Activated CD8-positive, alpha-beta T cell treated with anti-CD3 and anti-CD28 coated beads for 36 hours (primary cell): ENCODE measurements at regions not wholly inside any gene's neighbourhood (a gene's known extent, or its start where the extent isn't known, plus 50 kb on each side); places are given as distances from the start of the nearest gene placed in this dataset.

ENCODE experiments used
- ATAC-seq: fragments of 200-7000 bp; cut with Tn5 transposase; one replicate; pipeline ENCODE4 v1.10.0; 2021; ENCODE audit warnings: mild to moderate bottlenecking, moderate library complexity
- CTCF ChIA-PET: fragments of 350-600 bp; sonication (Branson Sonifier 250); formaldehyde crosslinking; loops from one replicate; lab custom pipeline; 2021; ENCODE audit warnings: antibody characterized with exemption; lab: Charles Lee
- POLR2A ChIA-PET: fragments of 350-600 bp; sonication (Branson Sonifier 250); formaldehyde crosslinking; loops from one replicate; lab custom pipeline; 2021; ENCODE audit warnings: antibody characterized with exemption; lab: Charles Lee
- DNase-seq: peaks from one replicate; pipeline ENCODE4 v3.0.0-alpha.2; 2020
- H3K27ac Mint-ChIP-seq: one replicate; pipeline ENCODE4 v1.8.0; 2021; ENCODE audit warnings: mild to moderate bottlenecking, mixed read lengths
- H3K27me3 Mint-ChIP-seq: one replicate; pipeline ENCODE4 v1.8.0; 2021; ENCODE audit warnings: mixed read lengths
- H3K36me3 Mint-ChIP-seq: one replicate; pipeline ENCODE4 v1.8.0; 2021; ENCODE audit warnings: low read depth, mixed read lengths
- H3K4me1 Mint-ChIP-seq: one replicate; pipeline ENCODE4 v1.8.0; 2021; ENCODE audit warnings: low read depth, mixed read lengths
- H3K4me3 Mint-ChIP-seq: one replicate; pipeline ENCODE4 v1.8.0; 2021; ENCODE audit warnings: mild to moderate bottlenecking, moderate library complexity, mixed read lengths
- H3K9me3 Mint-ChIP-seq: one replicate; pipeline ENCODE4 v1.8.0; 2021; ENCODE audit warnings: mixed read lengths
- intact Hi-C: fragments of 100-400 bp; cut with micrococcal nuclease; formaldehyde crosslinking; loops from one replicate; pipeline ENCODE4 v1.10.0; 2022
- TF ChIP-seq, protein P1 (sequence below): fragments of 200-600 bp; IDR thresholded peaks from one replicate; pipeline ENCODE4 v1.8.0; 2022; ENCODE audit warnings: antibody characterized with exemption, mild to moderate bottlenecking

DNA sequence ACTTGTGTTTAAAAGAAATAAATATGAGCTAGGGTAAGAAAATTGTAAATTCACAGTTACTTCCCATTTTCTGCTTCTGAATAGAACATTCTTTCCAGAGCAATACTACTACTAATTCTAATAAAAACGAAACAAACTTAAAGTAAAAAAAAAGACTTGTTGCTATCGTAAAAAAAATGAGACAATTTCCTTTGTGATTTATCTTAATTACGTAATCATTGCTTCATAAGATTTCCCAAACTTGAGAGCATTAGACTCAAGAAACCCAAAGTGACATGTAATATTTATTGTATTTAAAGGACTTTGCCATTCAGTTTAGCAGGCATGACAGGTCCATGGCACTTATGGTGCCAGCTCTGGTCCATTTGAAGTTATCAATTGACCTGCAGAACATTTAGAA, 153.8 kb downstream of the AQP4 start:
- ChIA-PET POLR2A (no interaction called here), CTCF (no interaction called here)
- intact Hi-C loops, result no loop called here
- Mint-ChIP-seq H3K27me3 (peaks cover 4% of the 10 kb centered on the region), H3K36me3 (no peaks in the 10 kb centered on the region), H3K27ac (no peak overlapping the region), H3K9me3 (no peaks in the 10 kb centered on the region), H3K4me1 (peaks cover 7% of the 10 kb centered on the region), H3K4me3 (no peak overlapping the region)
- DNase-seq (no peak), ATAC-seq (no peak)
- TF ChIP-seq, protein P1, sequence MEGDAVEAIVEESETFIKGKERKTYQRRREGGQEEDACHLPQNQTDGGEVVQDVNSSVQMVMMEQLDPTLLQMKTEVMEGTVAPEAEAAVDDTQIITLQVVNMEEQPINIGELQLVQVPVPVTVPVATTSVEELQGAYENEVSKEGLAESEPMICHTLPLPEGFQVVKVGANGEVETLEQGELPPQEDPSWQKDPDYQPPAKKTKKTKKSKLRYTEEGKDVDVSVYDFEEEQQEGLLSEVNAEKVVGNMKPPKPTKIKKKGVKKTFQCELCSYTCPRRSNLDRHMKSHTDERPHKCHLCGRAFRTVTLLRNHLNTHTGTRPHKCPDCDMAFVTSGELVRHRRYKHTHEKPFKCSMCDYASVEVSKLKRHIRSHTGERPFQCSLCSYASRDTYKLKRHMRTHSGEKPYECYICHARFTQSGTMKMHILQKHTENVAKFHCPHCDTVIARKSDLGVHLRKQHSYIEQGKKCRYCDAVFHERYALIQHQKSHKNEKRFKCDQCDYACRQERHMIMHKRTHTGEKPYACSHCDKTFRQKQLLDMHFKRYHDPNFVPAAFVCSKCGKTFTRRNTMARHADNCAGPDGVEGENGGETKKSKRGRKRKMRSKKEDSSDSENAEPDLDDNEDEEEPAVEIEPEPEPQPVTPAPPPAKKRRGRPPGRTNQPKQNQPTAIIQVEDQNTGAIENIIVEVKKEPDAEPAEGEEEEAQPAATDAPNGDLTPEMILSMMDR, result no peak

DNA sequence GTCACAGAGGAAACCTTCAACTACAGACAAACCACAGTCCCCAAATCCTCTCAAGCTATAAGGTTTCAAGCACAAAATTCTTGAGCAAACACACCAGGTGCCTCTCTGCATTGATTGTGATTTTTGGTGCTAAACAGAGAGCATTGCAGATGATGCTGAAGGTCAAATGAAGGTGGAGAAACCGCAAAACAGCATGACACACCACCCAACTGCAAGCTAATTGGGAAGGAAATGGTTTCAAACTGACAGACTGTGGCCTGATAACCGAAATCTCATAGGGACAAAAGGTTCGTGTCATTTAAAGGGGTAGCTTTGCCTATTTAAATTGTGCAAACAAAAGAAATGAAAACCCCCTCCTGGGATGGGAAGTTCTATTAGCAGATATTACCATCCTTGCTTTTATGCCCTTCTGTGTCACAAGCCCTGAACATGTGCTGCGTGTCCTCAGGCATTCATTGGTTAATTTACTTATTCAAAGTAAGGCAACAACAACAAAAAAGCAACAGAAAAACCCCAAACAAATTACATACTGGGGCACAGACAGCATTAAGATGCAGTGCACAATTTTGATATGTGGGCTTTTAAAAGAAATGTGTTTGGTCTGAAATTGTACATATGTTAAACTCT, 154.9 kb downstream of the AQP4 start:
- ChIA-PET CTCF (no interaction called here), POLR2A (no interaction called here)
- intact Hi-C loops, result no loop called here
- H3K27me3 Mint-ChIP-seq, result peaks cover 4% of the 10 kb centered on the region
- DNase-seq (peak; percentile 34), ATAC-seq (peak; percentile 45)
- H3K9me3 Mint-ChIP-seq, result no peaks in the 10 kb centered on the region
- H3K36me3 Mint-ChIP-seq, result no peaks in the 10 kb centered on the region
- H3K27ac Mint-ChIP-seq, result no peak overlapping the region
- H3K4me3 Mint-ChIP-seq, result no peak overlapping the region
- TF ChIP-seq, protein P1, result no peak
- peaks cover 7% of the 10 kb centered on the region for H3K4me1 Mint-ChIP-seq

DNA sequence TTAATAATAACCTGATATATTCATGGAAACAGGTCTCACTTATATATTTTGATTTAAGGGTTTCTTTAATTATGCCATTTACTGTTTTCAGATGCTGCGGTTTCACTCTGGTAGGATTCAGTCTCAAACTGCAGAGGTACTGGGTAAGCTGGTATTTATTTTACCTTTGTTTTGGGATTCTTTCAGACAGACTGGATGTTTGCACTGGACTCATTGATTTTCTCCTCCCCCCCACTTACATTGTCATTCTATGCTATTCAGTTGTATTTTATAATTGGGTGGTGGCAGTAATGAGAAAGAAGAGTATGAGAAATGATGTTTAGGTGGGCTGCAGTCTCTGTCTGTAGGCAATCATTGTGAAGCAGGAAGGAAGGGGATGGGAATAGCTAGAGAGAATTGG, 155.6 kb downstream of the AQP4 start:
- Mint-ChIP-seq H3K36me3 (no peaks in the 10 kb centered on the region), H3K9me3 (no peaks in the 10 kb centered on the region), H3K4me1 (peaks cover 7% of the 10 kb centered on the region), H3K4me3 (no peak overlapping the region), H3K27ac (no peak overlapping the region), H3K27me3 (peaks cover 6% of the 10 kb centered on the region)
- DNase-seq (no peak), ATAC-seq (no peak)
- ChIA-PET POLR2A (no interaction called here), CTCF (no interaction called here)
- TF ChIP-seq, protein P1, result no peak
- intact Hi-C loops, result loop anchor here (10.0 kb wide), 1 partner anchor 65 kb away; no protein-coding TSS in a partner anchor

DNA sequence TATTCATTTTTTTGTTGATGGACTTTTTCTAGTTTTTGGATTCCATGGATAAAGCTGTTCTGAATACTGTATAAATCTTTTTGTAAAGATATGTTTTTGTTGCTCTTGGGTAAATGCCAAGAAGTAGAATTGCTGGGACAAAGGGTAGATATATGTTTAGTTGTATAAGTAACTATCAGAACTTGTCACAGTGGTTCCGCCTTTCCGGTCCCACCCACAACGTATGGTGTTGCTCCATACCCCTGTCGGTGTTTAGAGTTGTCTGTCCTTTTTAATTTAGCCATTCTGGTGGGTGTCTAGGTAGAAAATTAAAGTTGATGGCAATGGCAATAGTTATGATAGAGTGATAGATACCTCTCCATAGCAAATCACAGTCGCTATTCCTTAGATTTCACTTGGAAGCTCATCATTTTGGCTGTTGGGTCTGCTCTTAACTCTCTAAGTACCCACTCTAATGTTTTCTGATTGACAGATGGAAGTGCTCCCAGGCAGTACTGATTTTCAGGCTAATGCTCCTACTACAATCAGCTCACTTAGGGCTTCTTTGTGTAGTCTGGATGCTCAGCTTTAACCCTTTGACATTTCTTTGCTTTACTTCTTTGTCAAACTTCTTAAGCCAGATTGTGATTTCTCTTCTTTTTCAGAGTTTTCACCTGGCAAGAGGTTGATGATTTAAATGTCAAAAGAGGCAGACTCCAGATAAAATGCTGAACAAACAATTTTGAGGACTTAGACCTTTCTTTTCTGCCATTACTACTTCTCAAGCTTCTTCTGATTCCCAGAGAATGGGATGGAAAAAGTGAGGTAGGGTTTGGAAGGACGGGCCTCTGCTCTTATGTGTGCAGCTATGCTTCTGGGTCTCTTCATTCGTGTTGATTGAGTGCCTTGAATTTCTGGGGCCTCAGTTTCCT, 156.4 kb downstream of the AQP4 start:
- peaks cover 6% of the 10 kb centered on the region for H3K27me3 Mint-ChIP-seq
- no peak overlapping the region for H3K4me3 Mint-ChIP-seq
- no peaks in the 10 kb centered on the region for H3K36me3 Mint-ChIP-seq
- TF ChIP-seq, protein P1, result no peak
- DNase-seq (no peak), ATAC-seq (no peak)
- ChIA-PET POLR2A (no interaction called here), CTCF (no interaction called here)
- no peaks in the 10 kb centered on the region for H3K9me3 Mint-ChIP-seq
- peaks cover 7% of the 10 kb centered on the region for H3K4me1 Mint-ChIP-seq
- intact Hi-C loops, result loop anchor here (10.0 kb wide), 1 partner anchor 64 kb away; no protein-coding TSS in a partner anchor
- H3K27ac Mint-ChIP-seq, result no peak overlapping the region

DNA sequence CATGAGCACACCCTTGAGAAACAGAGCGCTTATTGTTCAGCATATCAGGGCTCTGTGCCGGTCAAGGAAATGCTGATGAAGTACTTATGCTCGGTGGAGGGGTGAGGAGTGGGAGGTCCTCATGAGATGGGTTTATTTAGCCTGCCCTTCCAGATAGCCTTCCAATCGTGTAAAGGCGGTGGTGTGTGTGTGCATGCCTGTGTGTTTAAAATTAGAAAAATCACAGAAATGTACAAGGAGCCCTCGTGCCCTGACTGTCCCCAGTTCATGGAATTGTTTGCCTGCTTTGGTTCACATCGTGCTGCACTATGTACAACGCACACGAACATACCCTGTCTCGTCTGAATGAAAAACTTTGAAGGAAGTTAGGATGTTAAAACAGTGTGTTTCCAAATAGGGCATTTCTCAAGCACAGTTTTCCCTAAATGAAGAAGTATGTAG, 158.6 kb downstream of the AQP4 start:
- Mint-ChIP-seq H3K27ac (no peak overlapping the region), H3K4me3 (no peak overlapping the region), H3K9me3 (no peaks in the 10 kb centered on the region), H3K36me3 (no peaks in the 10 kb centered on the region), H3K4me1 (peaks cover 7% of the 10 kb centered on the region), H3K27me3 (peaks cover 6% of the 10 kb centered on the region)
- CTCF ChIA-PET, result no interaction called here
- ATAC-seq, result no peak
- POLR2A ChIA-PET, result no interaction called here
- TF ChIP-seq, protein P1, result no peak
- DNase-seq, result no peak
- intact Hi-C loops, result loop anchor here (10.0 kb wide), 1 partner anchor 62 kb away; no protein-coding TSS in a partner anchor
